SK-N-SH (cell line): ENCODE measurements at regions not wholly inside any gene's neighbourhood (a gene's known extent, or its start where the extent isn't known, plus 50 kb on each side); places are given as distances from the start of the nearest gene placed in this dataset.

Experiments
- EP300 ChIP-seq, 2 experiments: IDR thresholded peaks; 2 replicates each; pipeline versions ENCODE4 v1.4.0 to v1.6.1; 2012; ENCODE audit warnings: borderline replicate concordance in 1 of 2, low read depth in 1 of 2, low read length in 1 of 2
- EZH2phosphoT487 ChIP-seq: fragments of 200-600 bp; sonication (generic); IDR thresholded peaks from 2 replicates; pipeline ENCODE4 v1.6.1; 2017; ENCODE audit warnings: low read depth, mixed run types, mild to moderate bottlenecking, antibody characterized with exemption, moderate library complexity, borderline replicate concordance
- GABPA ChIP-seq: IDR thresholded peaks from 2 replicates; pipeline ENCODE4 v1.4.0; 2012; ENCODE audit warnings: low read depth, mild to moderate bottlenecking
- NFIC ChIP-seq: IDR thresholded peaks from 2 replicates; pipeline ENCODE4 v1.4.0; 2012; ENCODE audit warnings: borderline replicate concordance
- POLR2AphosphoS5 ChIP-seq: IDR thresholded peaks from 2 replicates; pipeline ENCODE4 v1.6.1; 2012; ENCODE audit warnings: low read depth, low read length
- RAD21 ChIP-seq: IDR thresholded peaks from 2 replicates; pipeline ENCODE4 v1.6.1; 2012; ENCODE audit warnings: mild to moderate bottlenecking, low read length
- RFX5 ChIP-seq: IDR thresholded peaks from 2 replicates; pipeline ENCODE4 v1.6.1; 2012; ENCODE audit warnings: mild to moderate bottlenecking, improper control_type of control experiment, low read length
- RXRA ChIP-seq: IDR thresholded peaks from 2 replicates; pipeline ENCODE4 v1.4.0; 2012; ENCODE audit warnings: low read depth, mild to moderate bottlenecking, borderline replicate concordance
- TAF1 ChIP-seq: IDR thresholded peaks from 2 replicates; pipeline ENCODE4 v1.6.1; 2012; ENCODE audit warnings: low read depth, mild to moderate bottlenecking, low read length, moderate library complexity, borderline replicate concordance
- TEAD4 ChIP-seq: IDR thresholded peaks from 2 replicates; pipeline ENCODE4 v1.4.0; 2012; ENCODE audit warnings: mild to moderate bottlenecking, borderline replicate concordance; ENCODE audit not compliant: insufficient read depth
- YY1 ChIP-seq: IDR thresholded peaks from 2 replicates; pipeline ENCODE4 v1.4.0; 2012; ENCODE audit warnings: low read depth, mild to moderate bottlenecking
- TF ChIP-seq, protein P1 (sequence below): fragments of 200-600 bp; sonication (generic); IDR thresholded peaks from 2 replicates; pipeline ENCODE4 v1.6.1; 2017; ENCODE audit warnings: antibody characterized with exemption, mild to moderate bottlenecking, moderate library complexity
- TF ChIP-seq, protein P2 (sequence below): IDR thresholded peaks from 2 replicates; pipeline ENCODE4; 2012

DNA sequence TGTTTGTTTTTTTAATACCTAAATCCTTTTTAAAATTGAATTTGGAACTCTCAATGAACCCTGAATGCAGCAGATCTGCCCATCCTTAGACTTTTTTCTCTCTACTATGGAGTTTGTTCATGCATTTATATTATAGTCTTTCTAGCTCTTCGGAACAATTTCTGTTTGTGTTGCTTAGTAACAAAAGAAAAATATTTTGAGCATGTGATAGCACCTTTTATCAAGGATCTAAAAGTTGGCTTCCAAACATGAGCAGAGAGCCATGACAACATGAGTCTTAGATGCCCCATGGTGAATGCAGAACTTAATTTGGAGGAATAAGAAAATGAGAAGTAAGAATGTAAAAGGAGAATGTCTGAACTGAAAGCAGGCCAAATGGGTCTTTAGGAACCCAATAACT, 133.7 kb downstream of the EDN1 start:
- no peak for TF ChIP-seq NFIC
- no peak for TF ChIP-seq RFX5
- no peak for TF ChIP-seq EP300 (IDR thresholded peaks at IDR 0.05; ENCODE audit: borderline replicate concordance in 1 of 2, low read depth in 1 of 2, low read length in 1 of 2)
- no peak for TF ChIP-seq GABPA
- TF ChIP-seq, protein P1, sequence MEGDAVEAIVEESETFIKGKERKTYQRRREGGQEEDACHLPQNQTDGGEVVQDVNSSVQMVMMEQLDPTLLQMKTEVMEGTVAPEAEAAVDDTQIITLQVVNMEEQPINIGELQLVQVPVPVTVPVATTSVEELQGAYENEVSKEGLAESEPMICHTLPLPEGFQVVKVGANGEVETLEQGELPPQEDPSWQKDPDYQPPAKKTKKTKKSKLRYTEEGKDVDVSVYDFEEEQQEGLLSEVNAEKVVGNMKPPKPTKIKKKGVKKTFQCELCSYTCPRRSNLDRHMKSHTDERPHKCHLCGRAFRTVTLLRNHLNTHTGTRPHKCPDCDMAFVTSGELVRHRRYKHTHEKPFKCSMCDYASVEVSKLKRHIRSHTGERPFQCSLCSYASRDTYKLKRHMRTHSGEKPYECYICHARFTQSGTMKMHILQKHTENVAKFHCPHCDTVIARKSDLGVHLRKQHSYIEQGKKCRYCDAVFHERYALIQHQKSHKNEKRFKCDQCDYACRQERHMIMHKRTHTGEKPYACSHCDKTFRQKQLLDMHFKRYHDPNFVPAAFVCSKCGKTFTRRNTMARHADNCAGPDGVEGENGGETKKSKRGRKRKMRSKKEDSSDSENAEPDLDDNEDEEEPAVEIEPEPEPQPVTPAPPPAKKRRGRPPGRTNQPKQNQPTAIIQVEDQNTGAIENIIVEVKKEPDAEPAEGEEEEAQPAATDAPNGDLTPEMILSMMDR, result no peak
- TF ChIP-seq RAD21, result no peak
- TF ChIP-seq, protein P2, sequence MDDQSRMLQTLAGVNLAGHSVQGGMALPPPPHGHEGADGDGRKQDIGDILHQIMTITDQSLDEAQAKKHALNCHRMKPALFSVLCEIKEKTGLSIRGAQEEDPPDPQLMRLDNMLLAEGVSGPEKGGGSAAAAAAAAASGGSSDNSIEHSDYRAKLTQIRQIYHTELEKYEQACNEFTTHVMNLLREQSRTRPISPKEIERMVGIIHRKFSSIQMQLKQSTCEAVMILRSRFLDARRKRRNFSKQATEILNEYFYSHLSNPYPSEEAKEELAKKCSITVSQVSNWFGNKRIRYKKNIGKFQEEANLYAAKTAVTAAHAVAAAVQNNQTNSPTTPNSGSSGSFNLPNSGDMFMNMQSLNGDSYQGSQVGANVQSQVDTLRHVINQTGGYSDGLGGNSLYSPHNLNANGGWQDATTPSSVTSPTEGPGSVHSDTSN, result no peak
- no peak for TF ChIP-seq YY1
- TF ChIP-seq RXRA, result no peak
- TF ChIP-seq TAF1, result no peak
- no peak for TF ChIP-seq EZH2phosphoT487
- no peak for TF ChIP-seq POLR2AphosphoS5
- no peak for TF ChIP-seq TEAD4
